ENCODE measurements at regions not wholly inside any gene's neighbourhood (a gene's known extent, or its start where the extent isn't known, plus 50 kb on each side); places are given as distances from the start of the nearest gene placed in this dataset.

DNA sequence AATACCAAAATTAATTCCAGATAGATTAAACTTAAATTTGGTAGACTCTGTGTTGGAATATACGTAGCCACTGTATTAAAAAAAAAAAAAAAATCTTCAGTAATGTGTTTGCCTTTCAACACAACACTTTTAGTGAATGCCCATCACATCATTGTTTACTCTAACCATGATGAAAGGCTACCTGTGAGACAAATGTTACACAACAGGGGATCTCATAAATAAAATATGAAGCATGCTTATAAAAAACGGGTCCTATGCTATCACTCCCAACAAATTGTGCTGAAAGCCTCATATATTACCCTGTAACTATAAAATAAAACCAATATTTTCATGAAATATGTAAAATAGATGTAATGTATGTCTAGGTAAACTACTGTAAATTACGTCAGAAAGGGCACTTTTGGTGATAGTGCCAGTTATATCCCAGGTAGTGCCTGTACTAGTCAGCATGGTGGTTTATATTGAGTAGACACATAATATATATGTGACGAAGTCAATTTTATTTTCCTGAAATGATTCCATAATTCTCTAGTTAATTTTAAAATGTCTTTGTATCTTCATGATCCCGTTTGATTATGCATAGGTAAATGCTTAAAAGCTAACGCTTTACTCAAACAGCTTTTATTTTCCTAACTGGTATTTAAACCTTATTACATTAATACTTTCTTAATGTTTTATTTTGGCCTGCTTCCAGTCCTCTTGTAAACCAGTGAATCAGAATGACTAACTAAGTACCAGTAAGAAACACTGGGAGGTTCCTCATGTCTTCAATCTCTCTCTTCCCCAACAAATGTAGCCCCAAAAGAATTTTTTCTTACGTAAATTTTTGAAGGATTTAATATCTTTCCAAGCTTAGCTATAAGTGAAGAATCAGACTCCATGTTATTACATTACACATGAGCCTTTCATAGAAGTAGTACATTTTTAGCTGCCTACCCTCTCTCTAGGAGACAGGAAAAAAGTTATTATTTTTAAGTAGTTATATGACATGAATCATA lies 420.3 kb downstream of the GABRG2 start:
- H3K4me3 ChIP-seq (ENCODE audit: low read depth, low read length), result no peak overlapping the region
- no peak for TF ChIP-seq MAX (IDR thresholded peaks at IDR 0.05; ENCODE audit: low read depth, low read length)
- no peak for TF ChIP-seq CTCF (IDR thresholded peaks at IDR 0.05; ENCODE audit: low read depth, low read length)
- TF ChIP-seq POLR2A (IDR thresholded peaks at IDR 0.05; ENCODE audit: extremely low read depth, insufficient read length), result no peak
- no peak for DNase-seq (ENCODE audit: low read depth)

- no peak for TF ChIP-seq MAX (IDR thresholded peaks at IDR 0.05; ENCODE audit: low read depth, low read length)
- DNase-seq (ENCODE audit: low read depth), result no peak
- H3K4me3 ChIP-seq (ENCODE audit: low read depth, low read length), result no peak overlapping the region
These were observed 428.7 kb downstream of the GABRG2 start for GRCh38 chr5:162496100-162496808.

- TF ChIP-seq MYC (IDR thresholded peaks at IDR 0.05; ENCODE audit: low read depth, low read length), result no peak
- TF ChIP-seq MAX (IDR thresholded peaks at IDR 0.05; ENCODE audit: low read depth, low read length), result no peak
- TF ChIP-seq POLR2A (IDR thresholded peaks at IDR 0.05; ENCODE audit: extremely low read depth, insufficient read length), result no peak
- TF ChIP-seq CTCF (IDR thresholded peaks at IDR 0.05; ENCODE audit: low read depth, low read length), result no peak
- DNase-seq (ENCODE audit: low read depth), result no peak
- no peak overlapping the region for H3K4me3 ChIP-seq (ENCODE audit: low read depth, low read length)
These were observed 429.9 kb downstream of the GABRG2 start for GRCh38 chr5:162497455-162497854.

DNA sequence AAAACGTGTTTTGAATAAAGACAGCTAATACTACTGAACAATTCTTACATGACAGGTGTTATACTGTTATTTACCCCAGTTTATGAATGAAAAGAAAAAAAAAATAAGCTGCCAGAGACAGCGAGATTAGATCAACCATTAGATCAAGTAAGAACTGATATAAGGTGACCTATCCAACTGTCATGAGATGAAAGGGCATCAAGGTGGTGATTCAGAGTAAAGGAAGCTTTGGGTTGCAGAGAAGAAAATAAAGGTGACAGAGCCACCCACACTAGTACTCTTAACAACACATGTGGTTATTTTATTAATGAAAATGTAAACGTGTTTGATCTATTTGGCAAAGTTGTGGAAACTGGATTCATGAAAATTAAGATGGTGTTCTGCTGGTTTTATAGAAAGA lies 435.2 kb downstream of the GABRG2 start:
- DNase-seq (ENCODE audit: low read depth), result no peak
- TF ChIP-seq MAX (IDR thresholded peaks at IDR 0.05; ENCODE audit: low read depth, low read length), result no peak
- TF ChIP-seq MYC (IDR thresholded peaks at IDR 0.05; ENCODE audit: low read depth, low read length), result no peak
- no peak for TF ChIP-seq CTCF (IDR thresholded peaks at IDR 0.05; ENCODE audit: low read depth, low read length)
- no peak for TF ChIP-seq POLR2A (IDR thresholded peaks at IDR 0.05; ENCODE audit: extremely low read depth, insufficient read length)
- no peak overlapping the region for H3K4me3 ChIP-seq (ENCODE audit: low read depth, low read length)

DNA sequence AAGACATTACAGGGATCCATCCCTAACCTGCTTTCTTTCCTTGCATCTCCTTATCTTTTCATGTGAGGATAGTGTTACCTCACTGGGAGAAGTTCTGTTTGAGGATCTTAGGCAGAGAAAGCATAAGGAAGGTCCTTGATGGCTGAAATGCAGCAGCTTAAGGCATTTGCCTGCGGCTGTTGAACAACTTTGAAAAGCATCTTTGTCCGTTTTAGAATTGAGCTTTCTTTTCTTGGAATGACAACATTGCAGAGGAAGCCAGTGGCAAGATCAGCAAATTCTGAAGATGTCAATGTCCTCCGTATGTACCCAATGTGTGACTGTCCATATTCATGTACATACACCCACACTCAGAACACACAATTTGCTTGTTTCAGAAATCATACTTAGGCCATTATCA lies 436.2 kb downstream of the GABRG2 start:
- no peak for TF ChIP-seq MYC (IDR thresholded peaks at IDR 0.05; ENCODE audit: low read depth, low read length)
- no peak for TF ChIP-seq CTCF (IDR thresholded peaks at IDR 0.05; ENCODE audit: low read depth, low read length)
- H3K4me3 ChIP-seq (ENCODE audit: low read depth, low read length), result no peak overlapping the region
- DNase-seq (ENCODE audit: low read depth), result no peak

GRCh38 chr5:162512935-162513565 lies 445.5 kb downstream of the GABRG2 start:
- no peak overlapping the region for H3K4me3 ChIP-seq (ENCODE audit: low read depth, low read length)
- no peak for TF ChIP-seq CTCF (IDR thresholded peaks at IDR 0.05; ENCODE audit: low read depth, low read length)
- no peak for TF ChIP-seq MYC (IDR thresholded peaks at IDR 0.05; ENCODE audit: low read depth, low read length)
- TF ChIP-seq MAX (IDR thresholded peaks at IDR 0.05; ENCODE audit: low read depth, low read length), result no peak
- TF ChIP-seq POLR2A (IDR thresholded peaks at IDR 0.05; ENCODE audit: extremely low read depth, insufficient read length), result no peak
- DNase-seq (ENCODE audit: low read depth), result no peak

Data from NB4 (cell line).